Pons (tissue), 1 donor: ENCODE measurements at regions not wholly inside any gene's neighbourhood (a gene's known extent, or its start where the extent isn't known, plus 50 kb on each side); places are given as distances from the start of the nearest gene placed in this dataset.
"Not testable (repeated sequence)": the region's sequence is repeated elsewhere in the genome, so short reads cannot be mapped to it uniquely, and the experiment has no call there.

ENCODE experiments used
- DNase-seq: peaks from one replicate; pipeline ENCODE4 v3.0.0-alpha.2; 2016; ENCODE audit warnings: low spot score

DNA sequence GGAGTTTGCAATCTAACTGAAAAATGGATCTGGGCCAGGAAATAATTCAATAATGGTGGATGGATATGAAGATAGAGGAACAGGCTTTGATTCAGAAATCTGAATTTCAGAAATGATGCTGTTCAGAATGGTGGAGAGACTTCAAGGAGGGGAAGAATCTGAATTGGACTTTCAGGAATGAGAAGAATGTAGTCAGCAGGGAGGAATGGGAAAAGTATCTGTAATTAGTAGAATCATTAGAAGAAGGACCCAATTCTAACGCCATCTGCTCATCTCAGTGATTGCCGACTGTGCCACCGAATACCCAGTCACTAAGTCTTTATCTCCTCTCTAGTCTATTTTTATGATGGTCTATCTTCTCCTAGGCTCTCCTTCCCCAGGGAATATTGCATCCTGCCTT lies 363.2 kb downstream of the GALC start:
- no peak for DNase-seq

DNA sequence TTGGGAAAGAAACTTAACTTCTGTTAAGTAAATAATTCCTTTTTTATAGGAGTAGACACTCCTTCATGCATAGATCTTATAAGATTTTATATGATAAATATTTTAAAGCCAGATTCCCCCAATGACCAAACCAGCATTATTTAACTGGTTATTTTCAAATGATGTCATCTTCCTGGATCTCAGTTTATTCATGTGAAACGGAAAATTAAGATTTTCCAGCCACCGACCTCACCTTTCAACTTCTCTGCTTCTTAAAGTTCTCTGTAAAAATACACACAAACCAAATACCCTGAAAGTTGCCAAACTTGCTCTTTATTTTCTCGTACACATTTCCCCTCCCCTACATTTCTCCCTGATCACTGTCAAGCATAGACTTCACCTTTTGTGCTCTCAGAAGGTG lies 364.2 kb downstream of the GALC start:
- DNase-seq = no peak

DNA sequence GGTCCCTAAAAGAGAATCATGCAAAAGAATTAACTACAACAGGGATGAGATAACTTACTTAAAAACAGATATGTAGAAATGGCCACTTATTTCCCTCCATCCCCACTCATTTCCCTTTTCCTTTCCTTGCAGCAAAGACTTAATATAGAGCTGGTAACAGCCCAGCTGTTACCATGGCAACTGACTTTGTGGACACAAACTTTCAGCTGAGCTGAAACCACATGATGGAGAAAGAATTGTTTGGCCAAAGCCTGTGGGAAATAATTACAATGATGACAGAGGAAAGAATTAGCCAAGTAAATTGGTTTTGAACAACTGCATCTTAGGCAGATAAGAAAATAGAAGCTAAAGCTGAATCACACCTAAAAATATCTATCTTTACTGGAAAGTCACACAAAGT lies 364.9 kb downstream of the GALC start:
- peak; percentile 15 for DNase-seq

DNA sequence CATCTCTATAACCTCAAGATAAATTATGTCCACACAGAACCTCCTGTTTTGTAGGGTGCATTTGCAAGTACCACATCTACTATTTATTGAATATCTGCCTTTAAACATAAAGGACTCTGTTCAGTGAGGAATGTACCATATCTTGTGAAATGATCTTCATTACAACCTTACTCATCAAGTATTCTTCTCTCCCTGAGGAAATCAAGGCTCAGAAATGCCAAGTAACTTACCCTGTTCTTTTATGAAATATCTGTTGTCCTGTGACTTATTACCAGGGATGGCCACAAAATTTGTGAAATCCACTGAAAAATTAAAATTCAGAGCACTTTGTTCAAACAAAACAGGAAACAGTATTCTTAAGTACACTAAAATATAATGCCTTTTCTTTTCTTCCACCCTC lies 366.7 kb downstream of the GALC start:
- no peak for DNase-seq

DNA sequence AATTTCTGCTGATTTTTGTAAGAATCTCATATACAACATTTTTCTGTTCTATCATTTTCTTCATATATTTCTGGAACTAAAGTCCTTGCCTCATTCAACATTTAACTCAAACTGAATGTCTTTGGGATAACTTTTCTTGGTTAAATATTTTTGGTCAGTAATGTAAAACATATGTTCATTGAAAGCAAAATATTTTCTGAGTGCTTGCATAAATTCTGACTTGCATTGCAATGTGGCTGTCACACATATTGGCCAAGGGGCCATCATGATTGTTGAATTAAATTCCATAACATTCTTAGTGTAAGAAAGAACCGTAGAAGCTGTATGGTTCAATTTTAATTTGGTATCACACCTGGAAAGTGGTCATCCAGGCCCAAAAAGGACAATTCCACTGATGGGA lies 369.4 kb downstream of the GALC start:
- DNase-seq = no peak

DNA sequence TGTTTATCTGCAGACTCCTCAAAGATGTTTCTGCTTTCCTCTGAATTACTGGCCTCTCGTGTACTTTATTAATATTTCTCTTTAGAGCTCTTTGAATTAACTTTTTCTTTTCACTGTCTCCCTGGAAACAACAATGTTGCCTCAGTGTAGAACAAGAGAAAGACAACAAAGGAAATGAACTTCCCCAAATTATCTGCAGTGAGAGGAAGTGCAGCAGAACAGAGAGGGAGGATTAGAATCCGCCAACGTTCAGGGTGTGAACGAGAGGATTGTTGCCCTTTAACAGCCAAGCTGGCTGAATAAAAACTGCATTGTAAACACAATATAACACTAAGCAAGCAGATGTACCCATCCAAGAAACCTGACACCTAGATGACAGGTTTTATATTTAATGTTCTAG lies 375.9 kb downstream of the GALC start:
- DNase-seq = no peak

DNA sequence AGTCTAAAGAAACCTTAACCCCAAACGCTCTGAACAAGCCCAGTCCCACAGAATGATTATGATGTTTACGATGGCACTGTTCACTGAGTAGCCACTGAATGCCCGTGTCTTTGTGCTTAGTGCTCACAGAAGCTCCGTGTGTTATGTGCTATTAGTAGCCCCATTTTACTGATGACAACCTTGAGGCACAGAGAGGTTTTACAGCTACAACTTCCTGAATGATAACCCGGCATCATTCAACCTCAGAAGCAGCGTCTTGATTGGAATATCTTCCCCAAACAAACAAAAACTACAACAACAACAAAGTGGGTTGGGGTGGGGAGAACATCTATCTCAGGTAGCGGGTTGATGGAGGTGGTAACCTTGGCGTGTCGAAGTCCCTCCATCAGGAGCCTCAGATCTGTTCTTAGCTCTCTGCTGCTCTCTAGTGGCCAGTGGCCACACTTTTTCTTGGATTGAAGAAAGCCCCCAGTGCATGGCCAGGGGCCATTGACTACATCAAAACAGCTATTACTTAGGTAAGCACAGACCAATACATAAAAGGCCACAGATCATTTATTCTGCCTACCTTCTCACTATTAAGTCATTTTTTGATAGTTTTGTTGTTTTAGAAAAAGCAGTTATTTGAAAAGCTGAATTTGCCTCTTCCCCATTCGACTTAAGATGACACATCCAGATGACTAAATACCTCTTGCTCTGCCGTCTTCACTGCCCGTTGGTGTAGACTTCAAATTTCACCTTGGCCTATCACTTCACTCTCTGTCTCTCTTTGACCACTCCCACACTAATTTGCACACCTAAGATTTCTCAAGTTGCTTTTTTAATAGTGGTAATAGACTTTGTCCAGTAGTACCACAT lies 376.9 kb downstream of the GALC start:
- DNase-seq = peak; percentile 56

DNA sequence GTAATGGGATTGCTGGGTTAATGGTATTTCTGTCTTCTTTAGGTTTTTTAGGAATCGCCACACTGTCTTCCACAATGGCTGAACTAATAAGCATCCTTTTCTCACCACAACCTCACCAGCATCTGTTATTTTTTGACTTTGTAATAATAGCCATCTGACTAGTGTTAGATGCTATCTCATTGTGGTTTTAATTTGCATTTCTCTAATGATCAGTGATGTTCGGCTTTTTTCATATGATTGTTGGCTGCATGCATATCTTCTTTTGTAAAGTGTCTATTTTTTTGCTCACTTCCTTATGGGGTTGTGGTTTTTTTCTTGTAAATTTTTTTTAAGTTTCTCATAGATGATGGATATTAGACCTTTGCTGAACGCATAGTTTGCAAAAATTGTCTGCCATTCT lies 377.9 kb downstream of the GALC start:
- DNase-seq = no peak

DNA sequence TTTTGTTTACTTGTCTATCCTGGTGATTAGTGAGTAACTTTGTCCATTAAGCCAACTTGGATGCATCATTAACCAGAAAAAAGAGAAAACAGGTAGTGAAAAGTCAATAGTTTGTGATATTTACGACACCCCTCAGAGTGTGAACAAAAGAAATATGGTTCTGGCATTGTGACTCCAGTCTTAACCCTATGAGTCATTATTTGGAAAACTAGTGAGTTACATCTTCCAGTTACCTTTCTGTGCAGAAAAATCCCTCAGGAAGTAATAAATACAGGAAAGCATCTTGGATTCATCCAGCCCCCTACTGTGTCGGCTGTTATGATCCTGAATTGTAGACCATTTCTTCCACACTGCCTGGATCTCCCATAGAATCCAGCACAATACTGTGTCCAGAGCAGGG lies 379.1 kb downstream of the GALC start:
- DNase-seq = no peak

DNA sequence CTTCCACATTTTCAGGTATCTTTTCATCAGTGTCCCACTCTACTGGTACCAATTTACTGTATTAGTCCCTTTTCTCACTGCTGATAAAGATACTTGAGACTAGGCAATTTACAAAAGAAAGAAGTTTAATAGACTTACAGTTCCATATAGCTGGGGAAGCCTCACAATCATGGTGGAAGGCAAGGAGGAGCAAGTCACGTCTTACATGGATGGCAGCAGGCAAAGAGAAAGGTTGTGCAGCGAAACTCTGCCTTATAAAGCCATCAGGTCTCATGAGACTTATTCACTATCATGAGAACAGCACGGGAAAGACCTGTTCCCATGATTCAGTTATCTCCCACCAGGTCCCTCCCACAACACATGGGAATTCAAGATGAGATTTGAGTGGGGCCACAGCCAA lies 385.9 kb downstream of the GALC start:
- not testable (repeated sequence) for DNase-seq

DNA sequence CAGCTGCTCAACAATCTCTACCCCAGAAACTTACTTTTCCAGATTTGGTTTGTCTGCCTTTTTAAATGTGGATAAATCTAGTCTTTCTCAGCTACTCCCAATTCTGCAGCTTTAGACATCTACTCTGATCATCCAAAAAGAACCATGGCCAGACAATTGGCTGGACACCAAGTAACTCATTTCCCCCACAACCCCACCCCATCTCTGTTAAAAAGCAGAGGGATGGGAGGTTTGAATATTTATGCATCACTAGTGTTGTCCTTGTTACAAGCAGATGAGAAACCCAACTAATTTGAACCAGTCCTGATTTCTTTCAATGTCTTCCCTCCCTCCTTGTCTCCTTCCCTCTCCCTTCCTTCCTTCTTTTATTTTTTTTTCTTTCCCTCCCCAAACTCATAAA lies 391.9 kb downstream of the GALC start:
- no peak for DNase-seq

DNA sequence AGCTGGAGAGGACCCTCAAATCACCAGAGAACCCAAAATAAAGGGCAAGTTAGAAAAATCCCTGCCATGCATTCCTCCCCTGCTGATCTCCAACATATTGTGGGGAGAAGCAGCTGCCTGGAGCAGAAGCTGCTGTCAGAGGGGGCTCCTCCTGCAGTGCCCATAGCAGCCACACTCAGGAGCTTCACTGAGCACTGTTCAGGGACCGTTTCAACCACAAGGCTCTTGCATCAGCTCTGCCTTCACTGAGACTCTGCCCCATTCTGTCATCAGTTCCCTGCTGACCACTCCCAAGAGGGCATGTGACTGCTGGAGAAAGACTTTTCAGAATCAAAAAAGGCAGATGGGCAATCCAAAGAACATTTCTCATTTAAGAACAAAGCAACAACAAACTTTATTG lies 392.7 kb downstream of the GALC start:
- no peak for DNase-seq

DNA sequence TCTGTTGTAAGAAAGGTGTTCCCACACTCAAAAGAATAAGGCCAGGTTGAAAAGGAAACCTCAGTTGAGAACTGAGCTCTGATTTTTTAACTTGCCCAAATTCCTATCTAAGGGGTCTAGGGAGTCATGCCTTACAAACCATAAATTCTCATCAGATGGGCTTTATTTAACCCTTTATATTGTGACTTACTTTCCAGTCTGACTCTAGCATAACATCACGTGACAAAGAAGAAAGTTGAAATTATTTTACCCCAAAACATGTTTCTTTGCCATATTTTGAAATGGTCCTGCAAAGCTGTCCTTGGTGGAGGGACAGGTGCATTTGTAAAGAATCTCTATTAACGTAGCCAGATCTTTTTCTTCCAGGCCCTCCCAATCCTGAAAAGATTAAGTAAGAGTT lies 411.7 kb downstream of the GALC start:
- DNase-seq = no peak

DNA sequence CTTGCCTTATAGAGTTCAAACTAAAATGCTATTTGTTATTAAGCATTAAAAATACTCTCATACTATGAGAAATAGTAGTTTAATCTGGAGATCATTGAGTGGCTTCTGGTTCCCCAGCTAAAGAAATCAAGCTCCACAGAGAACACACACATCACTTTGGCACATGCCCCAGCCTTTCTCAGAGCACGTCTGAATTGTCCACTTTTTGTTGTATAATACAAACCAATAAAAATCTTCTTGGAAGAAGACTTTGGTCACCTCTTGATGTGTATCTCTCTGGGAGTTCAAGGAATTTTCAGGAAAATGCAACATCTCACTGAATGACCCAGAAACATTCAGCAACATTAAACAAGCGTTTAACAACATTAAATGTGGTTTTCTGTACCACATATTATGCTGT lies 413.9 kb downstream of the GALC start:
- no peak for DNase-seq

DNA sequence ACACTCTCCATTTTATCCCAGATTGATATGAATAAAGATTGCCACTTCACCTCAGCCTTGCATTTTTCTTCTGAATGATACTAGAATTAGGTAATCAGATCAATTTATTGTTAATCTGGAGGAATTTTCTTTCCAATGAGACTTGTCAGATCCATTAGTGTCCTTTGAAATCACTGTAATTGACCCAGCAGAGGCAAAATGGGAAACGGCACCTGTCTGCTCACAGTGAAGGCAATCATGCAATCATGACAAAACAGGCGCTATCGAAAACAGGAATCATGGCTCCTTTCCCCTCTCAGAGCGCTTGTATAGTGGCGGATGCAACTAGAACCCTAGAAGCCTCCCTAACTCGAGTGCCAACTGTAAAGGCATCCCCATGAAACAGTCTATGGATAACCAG lies 417.6 kb downstream of the GALC start:
- DNase-seq = no peak

DNA sequence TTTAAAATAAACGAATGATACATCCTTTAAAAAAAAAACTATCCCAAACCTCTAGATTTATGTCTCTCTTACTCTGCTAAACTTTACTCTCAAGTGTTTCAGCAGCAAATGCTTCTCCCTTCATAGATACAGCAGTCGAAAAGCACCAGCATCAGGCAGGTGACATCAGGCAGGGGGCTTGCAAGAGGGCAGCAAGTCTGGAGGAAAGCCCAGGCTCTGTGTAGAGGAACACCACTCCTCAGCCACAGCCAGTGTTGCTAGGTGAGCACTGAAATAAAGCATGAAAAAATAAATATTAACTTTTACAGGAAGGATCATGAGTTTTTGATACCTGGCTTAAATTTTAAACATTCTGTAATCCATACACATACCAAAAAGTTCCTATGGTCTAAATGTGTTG lies 419.4 kb downstream of the GALC start:
- no peak for DNase-seq

DNA sequence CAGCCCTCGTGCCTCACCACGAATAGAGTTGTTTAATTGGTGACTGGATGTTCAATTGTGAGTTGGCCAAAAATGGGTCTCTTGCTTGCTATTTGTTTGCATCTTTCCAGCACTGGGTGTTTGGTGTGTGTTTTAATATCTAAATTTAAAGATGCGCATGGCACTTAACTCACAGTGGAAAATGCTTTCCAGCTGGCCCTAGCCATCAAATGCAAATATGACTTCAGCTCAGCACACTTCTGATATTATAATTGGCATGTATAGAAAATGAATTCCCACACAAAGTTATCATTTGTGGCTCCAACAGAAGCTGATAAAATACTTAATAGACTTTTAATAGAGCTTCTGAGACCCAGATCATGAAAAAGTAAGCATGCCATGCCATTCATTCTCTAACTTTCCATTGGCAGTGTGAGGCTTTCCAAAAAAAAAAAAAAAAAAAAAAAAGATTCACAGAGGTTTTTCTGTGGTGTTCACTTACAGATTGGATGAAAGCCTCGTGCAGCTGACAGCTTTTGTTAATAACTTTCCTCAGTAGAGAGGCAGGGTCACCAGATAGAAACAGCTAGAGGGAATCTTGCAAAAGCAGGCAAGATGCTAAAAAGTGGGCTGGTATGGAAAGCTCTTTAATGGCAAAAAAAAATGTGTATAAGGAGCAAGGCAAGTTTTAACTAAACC lies 425.2 kb downstream of the GALC start:
- DNase-seq = no peak

DNA sequence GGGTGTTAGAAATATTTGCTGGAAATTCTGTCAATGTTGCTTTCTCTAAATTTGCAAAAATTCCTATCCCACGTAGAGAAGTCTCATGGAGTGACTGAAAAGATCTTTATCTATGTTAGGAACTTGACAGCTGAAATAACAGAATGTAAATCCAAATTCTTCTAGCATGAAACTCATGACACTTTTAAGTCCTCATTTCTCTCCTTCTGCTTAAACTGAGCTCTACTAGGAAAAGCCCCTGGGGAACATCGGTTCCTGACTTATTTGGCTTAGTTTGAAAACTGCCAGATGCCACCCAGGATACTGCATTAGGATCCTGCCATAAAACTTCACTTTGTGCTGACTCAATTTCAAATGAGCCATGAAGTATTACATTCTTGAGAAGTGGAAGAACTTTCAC lies 426.0 kb downstream of the GALC start:
- DNase-seq = no peak

DNA sequence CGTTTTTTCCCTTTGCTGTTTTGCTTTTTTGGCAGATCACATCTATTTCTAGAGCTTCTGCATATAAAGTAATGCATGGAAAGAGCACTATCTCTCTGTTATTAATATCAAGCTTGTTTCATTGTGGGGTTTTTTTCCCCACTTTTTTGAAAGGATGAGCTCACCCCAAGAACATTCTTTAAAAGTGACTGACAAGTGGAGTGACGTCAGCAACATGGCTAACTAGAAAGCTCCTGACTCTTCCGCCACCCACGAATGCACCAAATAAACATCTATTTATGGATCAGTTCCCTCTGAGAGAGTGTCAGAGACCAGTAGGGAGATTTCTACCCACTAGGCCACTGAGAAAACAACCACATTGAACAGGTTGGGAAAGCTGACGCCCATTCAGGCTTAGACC lies 445.4 kb downstream of the GALC start:
- no peak for DNase-seq

DNA sequence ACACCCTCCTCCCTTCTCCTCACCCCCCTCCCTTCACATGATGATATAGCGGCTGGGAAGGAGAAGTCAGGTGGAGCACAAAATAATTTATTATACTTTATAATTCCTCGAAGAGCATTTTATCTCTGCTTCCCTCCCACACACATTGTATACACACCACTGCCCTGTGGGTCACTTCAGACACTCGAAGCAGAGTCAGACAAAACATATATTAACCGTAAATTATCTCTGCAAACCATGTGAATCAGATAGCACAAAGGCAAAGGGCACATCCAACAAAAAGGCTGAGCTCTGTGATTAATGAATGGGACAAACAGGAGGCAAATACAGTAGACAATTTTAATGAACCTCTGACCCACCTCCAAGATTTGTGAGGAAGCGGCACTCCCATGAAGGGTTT lies 450.7 kb downstream of the GALC start:
- DNase-seq = no peak

DNA sequence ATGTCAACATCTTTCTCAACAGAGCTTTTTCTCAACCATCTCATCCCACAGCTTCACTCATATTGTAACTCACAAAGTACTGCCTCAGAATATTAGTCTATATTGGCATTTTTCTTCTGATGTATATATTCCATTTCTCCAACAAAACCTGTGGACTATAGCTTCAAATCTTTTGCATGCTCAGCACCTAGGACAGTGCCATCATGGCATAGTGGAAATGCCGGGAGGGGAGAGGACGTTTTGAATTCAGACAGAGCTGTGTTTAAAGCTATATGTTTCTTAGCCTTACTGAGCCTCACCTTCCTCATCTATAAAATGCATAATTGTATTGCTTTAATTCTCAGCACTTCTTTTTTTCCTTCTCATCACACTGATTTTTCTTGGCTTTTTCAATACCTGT lies 452.6 kb downstream of the GALC start:
- no peak for DNase-seq

DNA sequence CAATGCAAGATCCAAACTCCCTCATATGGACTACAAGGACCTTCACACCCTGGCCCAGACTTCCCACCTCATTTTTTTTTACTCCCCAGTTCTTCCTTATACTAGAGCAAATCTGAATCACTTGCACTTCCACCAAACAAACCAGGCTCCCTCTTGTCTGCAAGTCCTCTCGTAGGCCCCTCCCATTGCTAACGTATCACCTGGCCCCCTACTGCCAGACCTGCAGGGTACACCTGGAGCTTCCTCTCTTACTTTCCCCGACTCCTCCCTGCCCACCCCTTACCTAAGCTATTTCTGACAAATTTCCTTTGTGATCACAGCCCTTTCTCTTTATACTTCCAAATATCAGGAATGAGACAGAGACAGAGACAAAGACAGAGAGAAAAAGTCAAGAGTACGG lies 463.9 kb downstream of the GALC start:
- DNase-seq = no peak

DNA sequence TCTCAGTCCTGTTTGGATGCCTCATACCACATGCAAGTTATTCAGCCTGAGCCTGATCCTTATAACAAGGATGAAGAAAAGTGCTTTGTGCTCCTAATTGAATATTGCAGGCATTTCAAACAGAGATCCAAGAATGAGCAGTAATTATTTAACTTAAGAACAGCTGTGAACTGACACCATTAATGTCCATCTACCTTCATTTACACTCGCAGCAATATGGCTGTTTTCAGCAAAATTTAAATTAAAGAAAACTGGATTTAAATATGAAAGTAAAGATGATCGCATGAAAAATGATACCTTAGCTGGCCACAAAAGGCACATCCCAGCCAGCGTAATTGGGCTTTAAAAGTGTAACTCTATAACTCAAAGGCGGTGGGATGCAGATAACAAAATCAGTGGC lies 466.3 kb downstream of the GALC start:
- no peak for DNase-seq

DNA sequence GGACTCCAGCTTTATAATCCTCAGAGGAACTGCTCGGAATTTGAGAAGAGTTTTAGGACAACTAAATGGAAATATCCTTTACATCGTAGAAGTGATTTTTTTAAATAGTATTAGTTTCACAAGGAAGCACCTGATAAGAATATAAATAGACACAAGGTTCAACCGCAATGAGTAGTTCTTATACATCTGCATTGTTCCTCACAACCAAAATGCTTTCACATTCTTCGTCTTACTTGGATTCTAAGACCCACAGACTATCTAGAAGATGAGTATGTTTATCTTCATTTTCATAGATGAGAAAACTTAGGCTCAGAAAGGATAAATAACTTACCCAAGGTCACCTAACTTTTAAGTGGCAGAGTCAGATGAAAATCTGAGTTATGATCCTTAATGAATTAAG lies 469.0 kb downstream of the GALC start:
- no peak for DNase-seq
